Neuronal stem cell (in vitro differentiated cells): ENCODE measurements at regions not wholly inside any gene's neighbourhood (a gene's known extent, or its start where the extent isn't known, plus 50 kb on each side); places are given as distances from the start of the nearest gene placed in this dataset.
"Not testable (repeated sequence)": the region's sequence is repeated elsewhere in the genome, so short reads cannot be mapped to it uniquely, and the experiment has no call there.

ENCODE experiments used
- DNase-seq: peaks from one replicate; pipeline ENCODE4 v3.0.0-alpha.2; 2013; ENCODE audit warnings: low spot score
- H2AFZ ChIP-seq: one replicate; pipeline ENCODE4 v1.6.1; 2013; ENCODE audit warnings: mild to moderate bottlenecking, low read length, inconsistent platforms
- H2AK5ac ChIP-seq: 2 replicates; pipeline ENCODE4 v1.6.1; 2013; ENCODE audit warnings: low read depth, mild to moderate bottlenecking, inconsistent platforms, low read length, moderate library complexity, mixed read lengths
- H2BK120ac ChIP-seq: 2 replicates; pipeline ENCODE4 v1.6.1; 2013; ENCODE audit warnings: low read depth, mild to moderate bottlenecking, inconsistent platforms, low read length, moderate library complexity, mixed read lengths
- H2BK12ac ChIP-seq: one replicate; pipeline ENCODE4 v1.6.1; 2013; ENCODE audit warnings: low read length, inconsistent platforms
- H2BK15ac ChIP-seq: 2 replicates; pipeline ENCODE4 v1.6.1; 2013; ENCODE audit warnings: mild to moderate bottlenecking, low read length, inconsistent platforms, mixed read lengths
- H2BK5ac ChIP-seq: one replicate; pipeline ENCODE4 v1.6.1; 2013; ENCODE audit warnings: inconsistent platforms, mild to moderate bottlenecking, low read length, moderate library complexity
- H3K14ac ChIP-seq: one replicate; pipeline ENCODE4 v1.6.1; 2013; ENCODE audit warnings: low read length, inconsistent platforms
- H3K18ac ChIP-seq: 2 replicates; pipeline ENCODE4 v1.6.1; 2013; ENCODE audit warnings: low read length, inconsistent platforms
- H3K23ac ChIP-seq: 2 replicates; pipeline ENCODE4 v1.6.1; 2013; ENCODE audit warnings: low read depth, mild to moderate bottlenecking, mixed read lengths, low read length, inconsistent platforms; ENCODE audit not compliant: poor library complexity
- H3K27ac ChIP-seq: replicated peaks from 3 replicates; pipeline ENCODE4 v1.5.1; 2013; ENCODE audit warnings: low read length, inconsistent platforms
- H3K27me3 ChIP-seq, 3 experiments: 2 replicates each; pipeline ENCODE4 v1.6.1; 2013; ENCODE audit warnings: low read length in 3 of 3, mild to moderate bottlenecking in 2 of 3, inconsistent platforms in 1 of 3, low read depth in 1 of 3, mixed read lengths in 1 of 3, moderate library complexity in 1 of 3; ENCODE audit not compliant: control insufficient read depth in 3 of 3, insufficient read depth in 3 of 3
- H3K36me3 ChIP-seq, 2 donors: replicated peaks in 1 of 2; 2 replicates each; pipeline ENCODE4 v1.6.1; 2013; ENCODE audit warnings: low read length in 2 of 2; ENCODE audit not compliant: control insufficient read depth in 2 of 2, insufficient read depth in 2 of 2
- H3K4ac ChIP-seq: 2 replicates; pipeline ENCODE4 v1.6.1; 2013; ENCODE audit warnings: inconsistent platforms, mild to moderate bottlenecking, low read length, moderate library complexity
- H3K4me1 ChIP-seq, 2 donors: 1 replicate in 1 of 2; 2 replicates in 1 of 2; pipeline ENCODE4 v1.6.1; 2013; ENCODE audit warnings: low read length in 2 of 2, low read depth in 1 of 2; ENCODE audit not compliant: control insufficient read depth in 2 of 2, insufficient read depth in 1 of 2
- H3K4me2 ChIP-seq: one replicate; pipeline ENCODE4 v1.6.1; 2013; ENCODE audit warnings: mild to moderate bottlenecking, low read length, inconsistent platforms; ENCODE audit not compliant: insufficient read depth, poor library complexity, severe bottlenecking
- H3K4me3 ChIP-seq, 2 donors: 2 replicates each; pipeline ENCODE4 v1.5.1; 2013; ENCODE audit warnings: low read length in 2 of 2, mild to moderate bottlenecking in 2 of 2, inconsistent platforms in 1 of 2, moderate library complexity in 1 of 2
- H3K79me1 ChIP-seq: one replicate; pipeline ENCODE4 v1.6.1; 2013; ENCODE audit warnings: low read depth, mild to moderate bottlenecking, inconsistent platforms, low read length, moderate library complexity
- H3K9ac ChIP-seq: one replicate; pipeline ENCODE4 v1.6.1; 2013; ENCODE audit warnings: mild to moderate bottlenecking, low read depth, low read length, inconsistent platforms; ENCODE audit not compliant: poor library complexity
- H3K9me3 ChIP-seq, 2 donors: replicated peaks in 1 of 2; 2 replicates each; pipeline versions ENCODE3 to v1.6.1; 2013; ENCODE audit warnings: low read length in 2 of 2, mild to moderate bottlenecking in 2 of 2, inconsistent platforms in 1 of 2, low read depth in 1 of 2, mixed read lengths in 1 of 2, moderate library complexity in 1 of 2; ENCODE audit not compliant: control insufficient read depth in 2 of 2, insufficient read depth in 1 of 2
- H4K8ac ChIP-seq: one replicate; pipeline ENCODE4 v1.6.1; 2013; ENCODE audit warnings: low read depth, mild to moderate bottlenecking, inconsistent platforms, low read length, moderate library complexity
- H4K91ac ChIP-seq: one replicate; pipeline ENCODE4 v1.6.1; 2013; ENCODE audit warnings: low read length, low read depth, mild to moderate bottlenecking, inconsistent platforms; ENCODE audit not compliant: poor library complexity
- WGBS, 2 donors: extraction: QIAGEN DNeasy Blood & Tissue Kit; methylation state at CpG; one replicate each; pipeline ENCODE4 v1.1.7; 2013; ENCODE audit warnings: missing lambda C conversion rate in 2 of 2, mixed read lengths in 1 of 2; ENCODE audit not compliant: insufficient read length in 2 of 2, insufficient replicate concordance in 1 of 2; ENCODE audit errors: extremely low coverage in 2 of 2; 5-methylcytosine and 5-hydroxymethylcytosine counted together

DNA sequence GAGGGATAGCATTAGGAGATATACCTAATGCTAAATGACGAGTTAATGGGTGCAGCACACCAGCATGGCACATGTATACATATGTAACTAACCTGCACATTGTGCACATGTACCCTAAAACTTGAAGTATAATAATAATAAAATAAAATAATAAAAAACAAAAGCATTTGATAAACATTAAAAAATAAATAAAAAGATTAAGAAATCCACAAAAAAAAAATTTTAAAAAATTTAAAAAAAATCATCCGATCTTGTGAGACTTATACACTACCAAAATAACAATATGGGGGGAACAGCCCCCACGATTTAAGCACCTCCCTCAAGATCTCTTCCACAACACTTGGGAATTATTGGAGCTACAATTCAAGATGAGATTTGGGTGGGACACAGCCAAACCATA lies 210.3 kb upstream of the CARD18 start:
- not testable (repeated sequence) for H4K8ac ChIP-seq, H3K4me1 ChIP-seq, H3K27ac ChIP-seq, H3K18ac ChIP-seq, H3K4me3 ChIP-seq, H2BK12ac ChIP-seq, DNase-seq, H3K9ac ChIP-seq, H3K4me2 ChIP-seq, H2BK15ac ChIP-seq, H2AK5ac ChIP-seq, H3K36me3 ChIP-seq, H3K9me3 ChIP-seq, H4K91ac ChIP-seq, H3K23ac ChIP-seq, H3K14ac ChIP-seq, H2AFZ ChIP-seq, H3K79me1 ChIP-seq, H2BK5ac ChIP-seq, H2BK120ac ChIP-seq, H3K27me3 ChIP-seq, H3K4ac ChIP-seq
- no CpG with 5 or more reads among the region's 3 CpGs for WGBS, 2 donors

DNA sequence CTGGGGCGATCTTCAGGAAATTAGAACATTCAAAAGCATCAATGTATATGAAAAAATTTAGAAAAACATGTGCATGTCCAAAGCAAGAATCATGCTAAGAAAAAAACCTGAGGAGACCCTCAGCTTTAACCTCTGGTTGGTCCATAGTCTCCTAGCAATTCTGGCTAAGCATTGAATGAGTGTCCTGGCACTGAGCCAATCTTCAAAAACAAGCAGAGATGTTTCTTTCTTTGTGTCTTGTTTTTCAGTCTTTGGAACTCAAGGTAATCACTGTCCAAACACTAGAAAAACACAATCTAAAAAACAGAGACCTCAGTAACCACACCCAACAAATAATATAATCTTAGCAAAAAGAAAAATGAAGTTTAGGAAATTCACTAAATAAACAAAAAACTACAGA lies 205.4 kb upstream of the CARD18 start:
- DNase-seq: no peak
- H2BK12ac ChIP-seq: no peak overlapping the region
- no peaks in the 10 kb centered on the region for H3K36me3 ChIP-seq
- no peak overlapping the region for H2BK120ac ChIP-seq
- no peak overlapping the region for H2BK5ac ChIP-seq
- H3K27ac ChIP-seq: no peak overlapping the region
- no peak overlapping the region for H3K4ac ChIP-seq
- H3K4me2 ChIP-seq: no peak overlapping the region
- H3K9me3 ChIP-seq: no peaks in the 10 kb centered on the region
- no peak overlapping the region for H3K4me3 ChIP-seq
- WGBS, 2 donors: no CpG with 5 or more reads among the region's 1 CpG
- H3K18ac ChIP-seq: no peak overlapping the region
- no peak overlapping the region for H3K9ac ChIP-seq
- no peak overlapping the region for H3K23ac ChIP-seq
- no peaks in the 10 kb centered on the region for H3K4me1 ChIP-seq
- H2AFZ ChIP-seq: no peak overlapping the region
- no peak overlapping the region for H2AK5ac ChIP-seq
- H3K79me1 ChIP-seq: no peaks in the 10 kb centered on the region
- no peaks in the 10 kb centered on the region for H3K27me3 ChIP-seq
- H2BK15ac ChIP-seq: no peak overlapping the region
- H4K91ac ChIP-seq: no peak overlapping the region
- no peak overlapping the region for H3K14ac ChIP-seq
- no peak overlapping the region for H4K8ac ChIP-seq

DNA sequence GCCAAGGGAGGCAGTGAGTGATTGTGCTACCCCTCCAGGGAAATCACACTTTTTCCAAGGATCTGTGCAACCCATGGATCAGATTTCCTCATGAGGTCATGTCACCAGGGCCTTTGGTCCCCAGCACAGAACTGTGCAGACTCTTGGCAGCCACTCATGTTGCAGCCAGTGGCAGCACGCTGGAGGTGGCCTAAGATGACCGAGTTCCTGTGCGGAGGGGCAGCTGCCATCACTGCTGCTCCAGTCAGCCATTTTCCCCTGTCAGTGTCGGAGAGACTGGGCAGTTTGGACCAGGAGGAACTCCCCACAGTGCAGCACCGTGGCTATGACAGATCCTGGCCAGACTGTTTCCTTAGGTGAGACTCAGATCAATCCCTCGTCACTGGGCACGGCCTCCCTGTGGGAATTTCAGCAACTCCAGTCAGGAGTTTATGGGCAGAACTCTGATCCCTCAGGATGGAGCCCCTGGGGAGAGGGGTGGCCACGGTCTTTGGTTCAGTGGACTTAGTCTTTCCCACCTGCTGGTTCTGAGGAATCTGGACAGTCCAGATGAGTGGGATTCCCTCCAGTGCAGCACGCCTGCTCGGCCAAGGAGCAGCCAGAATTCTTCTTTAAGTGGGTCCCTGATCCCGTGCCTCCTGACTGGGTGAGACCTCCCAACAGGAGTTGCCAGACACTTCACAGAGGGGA lies 194.6 kb upstream of the CARD18 start:
- Histone ChIP-seq H3K79me1 (peaks cover 1% of the 10 kb centered on the region), H2BK15ac (no peak overlapping the region), H4K8ac (no peak overlapping the region), H3K9me3 (no peaks in the 10 kb centered on the region), H3K36me3 (no peaks in the 10 kb centered on the region), H3K9ac (no peak overlapping the region), H3K23ac (no peak overlapping the region), H3K4me3 (no peak overlapping the region), H2BK5ac (no peak overlapping the region), H3K4me1 (no peaks in the 10 kb centered on the region), H3K4ac (no peak overlapping the region), H4K91ac (no peak overlapping the region), H3K4me2 (no peak overlapping the region), H3K27me3 (no peaks in the 10 kb centered on the region), H2AK5ac (no peak overlapping the region), H2BK120ac (no peak overlapping the region), H3K14ac (no peak overlapping the region), H2BK12ac (no peak overlapping the region), H2AFZ (peak overlapping the region; percentile 43), H3K27ac (no peak overlapping the region), H3K18ac (no peak overlapping the region)
- no CpG with 5 or more reads among the region's 11 CpGs for WGBS, 2 donors
- DNase-seq: no peak

DNA sequence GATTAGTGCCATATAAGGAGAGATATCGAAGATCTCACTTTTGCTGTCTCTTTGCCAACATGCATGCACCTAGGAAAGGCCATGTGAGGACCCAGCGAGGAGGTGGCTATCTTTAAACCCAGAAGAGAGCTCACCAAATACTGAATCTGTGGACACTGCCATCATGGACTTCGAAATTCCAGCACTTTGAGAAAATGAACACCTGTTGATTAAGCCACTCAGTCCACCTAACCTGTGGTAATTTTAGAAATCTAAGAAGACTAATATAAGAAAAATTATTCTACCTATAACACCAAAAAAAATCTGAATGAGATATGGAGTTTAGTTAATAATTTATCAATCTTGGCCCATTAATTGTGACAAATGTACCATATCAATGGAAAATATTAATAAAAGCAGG lies 193.6 kb upstream of the CARD18 start:
- Histone ChIP-seq H2BK5ac (no peak overlapping the region), H3K18ac (no peak overlapping the region), H3K4me1 (no peaks in the 10 kb centered on the region), H4K91ac (no peak overlapping the region), H3K27me3 (no peaks in the 10 kb centered on the region), H3K23ac (no peak overlapping the region), H3K9me3 (no peaks in the 10 kb centered on the region), H3K27ac (no peak overlapping the region), H2BK15ac (no peak overlapping the region), H2AK5ac (no peak overlapping the region), H2BK12ac (no peak overlapping the region), H3K9ac (no peak overlapping the region), H2BK120ac (no peak overlapping the region), H3K4me3 (no peak overlapping the region), H4K8ac (no peak overlapping the region), H3K14ac (no peak overlapping the region), H3K4ac (no peak overlapping the region), H3K79me1 (peaks cover 1% of the 10 kb centered on the region), H3K4me2 (no peak overlapping the region), H2AFZ (no peak overlapping the region), H3K36me3 (no peaks in the 10 kb centered on the region)
- WGBS, 2 donors: no CpG with 5 or more reads among the region's 3 CpGs
- no peak for DNase-seq
